Stimulated activated CD8-positive, alpha-beta memory T cell treated with anti-CD3 and anti-CD28 coated beads, Interleukin-4, amount 100 ng/mL, for 1 hour (primary cell): ENCODE measurements at regions not wholly inside any gene's neighbourhood (a gene's known extent, or its start where the extent isn't known, plus 50 kb on each side); places are given as distances from the start of the nearest gene placed in this dataset.
"Not testable (repeated sequence)": the region's sequence is repeated elsewhere in the genome, so short reads cannot be mapped to it uniquely, and the experiment has no call there.

Source experiments
- DNase-seq, 2 donors: peaks; one replicate each; pipeline ENCODE4 v3.0.0-alpha.2; 2020; ENCODE audit warnings: low read depth in 2 of 2, low spot score in 1 of 2

DNA sequence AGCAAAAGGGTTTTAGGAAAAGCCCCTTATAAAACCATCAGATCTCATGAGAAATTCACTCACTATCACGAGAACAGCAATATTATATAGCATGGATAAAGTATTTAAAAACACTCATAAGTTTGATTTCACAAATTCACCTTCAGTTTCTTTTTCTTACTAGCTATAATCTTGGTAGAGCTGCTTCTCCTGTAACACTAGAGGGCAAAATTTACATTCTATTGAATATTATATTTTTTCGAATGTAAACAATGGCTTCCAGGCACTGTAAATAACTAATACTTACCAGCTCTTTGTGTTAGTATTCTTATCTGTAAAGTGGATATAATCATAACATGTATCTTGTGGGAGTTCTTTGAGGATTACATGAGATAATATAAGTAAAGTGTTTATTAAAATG lies 259.6 kb downstream of the CCER1 start:
- DNase-seq: no peak

DNA sequence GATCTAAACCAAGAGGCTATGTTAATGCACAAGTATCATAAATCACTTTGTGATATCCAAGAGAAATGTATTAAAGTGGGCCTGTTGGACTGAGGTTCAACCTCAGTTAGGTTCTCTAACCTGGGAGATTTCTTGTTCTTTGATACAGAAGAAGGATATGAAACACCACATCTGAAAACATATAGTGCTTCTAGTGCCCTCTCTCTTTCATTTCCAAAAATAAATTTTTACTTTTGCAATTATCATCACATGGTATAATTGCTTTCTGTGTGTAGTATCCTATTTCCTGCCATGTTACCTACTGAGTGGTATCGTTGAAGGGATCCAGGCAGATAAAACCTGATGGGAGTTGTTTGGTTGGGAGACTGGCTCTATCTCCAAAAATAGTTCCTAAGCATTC lies 264.9 kb downstream of the CCER1 start:
- DNase-seq: no peak

DNA sequence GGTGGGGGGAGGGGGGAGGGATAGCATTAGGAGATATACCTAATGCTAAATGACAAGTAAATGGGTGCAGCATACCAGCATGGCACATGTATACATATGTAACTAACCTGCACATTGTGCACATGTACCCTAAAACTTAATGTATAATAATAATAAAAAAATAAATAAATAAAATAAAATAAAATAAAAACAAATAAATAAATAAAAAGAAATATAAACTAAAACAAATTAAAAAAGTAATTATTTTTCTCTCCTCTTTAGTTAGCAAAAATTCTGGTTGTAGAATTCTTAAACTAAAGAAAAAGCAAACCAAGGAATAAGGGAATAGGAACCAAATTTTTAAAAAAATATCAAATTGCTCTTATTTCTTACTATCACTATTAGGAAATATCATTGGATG lies 267.3 kb downstream of the CCER1 start:
- not testable (repeated sequence) for DNase-seq

DNA sequence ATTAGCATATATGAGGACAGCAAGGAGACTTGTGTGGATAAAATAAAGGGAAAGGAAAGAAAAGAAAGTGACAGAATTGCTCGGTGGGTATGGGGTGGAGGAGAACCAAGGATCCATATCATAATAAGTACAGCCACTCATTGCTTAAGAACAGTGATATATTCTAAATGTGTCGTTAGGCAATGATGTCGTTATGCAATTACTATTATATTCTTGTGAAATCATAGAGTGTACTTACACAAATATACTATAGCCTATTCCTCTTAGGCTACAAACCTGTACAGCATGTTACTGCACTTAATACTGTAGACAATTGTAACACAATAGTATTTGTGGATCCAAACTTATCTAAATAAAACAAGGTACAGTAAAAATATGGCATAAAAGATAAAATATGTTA lies 271.1 kb downstream of the CCER1 start:
- no peak for DNase-seq

DNA sequence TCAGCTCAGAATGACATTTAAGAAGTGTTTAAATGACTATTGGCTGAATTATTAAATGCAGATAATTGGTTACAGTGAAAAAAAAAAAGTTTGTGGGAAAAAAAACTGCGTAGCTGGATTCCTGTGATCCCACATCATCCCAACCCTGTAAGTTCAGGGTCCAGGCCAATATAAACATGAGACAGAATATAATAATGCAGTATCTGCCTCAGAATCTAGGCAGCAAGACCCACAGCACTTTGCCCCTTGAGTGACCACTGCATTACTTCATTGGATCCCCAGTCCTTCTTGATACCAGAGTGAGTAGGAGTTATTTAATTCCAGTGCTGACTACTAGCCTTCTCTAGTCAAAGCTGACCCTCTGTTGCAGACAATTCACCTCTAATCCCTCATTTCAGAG lies 272.6 kb downstream of the CCER1 start:
- no peak for DNase-seq

DNA sequence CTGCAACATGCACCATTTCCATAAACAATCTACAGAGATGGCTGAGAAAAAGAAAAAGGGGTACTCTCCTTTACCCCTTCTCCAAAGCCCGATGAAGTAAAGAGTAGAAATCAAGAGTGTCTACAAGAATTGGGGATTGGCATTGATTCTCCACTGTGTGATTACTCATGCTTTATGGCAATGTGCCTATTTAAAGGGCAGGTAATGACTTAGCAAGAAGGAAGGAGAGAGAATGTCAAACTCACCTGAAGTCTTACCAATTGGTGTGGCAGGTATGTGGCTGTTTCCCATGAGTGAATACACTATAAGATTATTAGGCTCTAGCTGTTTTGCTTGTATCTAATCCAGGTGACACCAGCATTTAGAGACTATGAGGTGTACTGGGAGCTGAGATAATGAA lies 275.3 kb downstream of the CCER1 start:
- DNase-seq: no peak

DNA sequence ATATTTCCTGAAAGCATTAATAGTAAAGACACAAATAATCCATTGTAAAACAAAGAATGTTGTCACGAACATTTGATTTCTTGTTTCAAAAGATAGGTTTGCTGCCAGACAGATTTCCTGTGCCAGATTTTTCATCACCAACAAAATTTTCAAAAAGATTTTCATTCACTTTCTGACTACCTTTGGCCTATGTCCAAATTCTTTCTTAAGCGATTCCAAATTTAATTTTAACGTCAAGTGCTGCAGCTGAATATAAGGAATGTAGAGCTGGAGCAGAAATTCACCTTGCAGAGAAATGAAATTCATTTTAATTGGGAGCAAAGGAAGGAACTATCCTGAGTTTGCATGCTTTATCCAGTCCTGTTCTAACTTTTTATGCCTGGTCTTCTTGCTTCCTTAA lies 277.4 kb downstream of the CCER1 start:
- DNase-seq: no peak

DNA sequence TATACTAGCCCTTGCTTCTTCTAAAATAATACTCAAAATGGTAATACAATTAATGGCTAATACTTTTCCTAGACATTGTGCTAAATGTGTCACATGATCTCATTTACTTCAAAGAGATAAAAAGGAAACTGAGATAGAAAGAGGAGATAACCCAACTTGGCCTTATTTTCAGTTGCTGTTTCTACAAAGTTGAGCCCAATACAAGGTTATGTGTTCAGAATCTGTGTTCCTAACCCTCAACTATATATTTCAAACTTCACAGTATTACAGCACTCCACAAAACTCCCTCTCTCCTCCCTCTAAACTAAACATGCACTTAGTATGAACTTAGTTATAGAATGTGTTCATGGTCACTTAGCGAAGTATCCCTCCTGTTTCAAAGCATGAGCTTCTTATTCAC lies 277.9 kb downstream of the CCER1 start:
- DNase-seq: no peak

DNA sequence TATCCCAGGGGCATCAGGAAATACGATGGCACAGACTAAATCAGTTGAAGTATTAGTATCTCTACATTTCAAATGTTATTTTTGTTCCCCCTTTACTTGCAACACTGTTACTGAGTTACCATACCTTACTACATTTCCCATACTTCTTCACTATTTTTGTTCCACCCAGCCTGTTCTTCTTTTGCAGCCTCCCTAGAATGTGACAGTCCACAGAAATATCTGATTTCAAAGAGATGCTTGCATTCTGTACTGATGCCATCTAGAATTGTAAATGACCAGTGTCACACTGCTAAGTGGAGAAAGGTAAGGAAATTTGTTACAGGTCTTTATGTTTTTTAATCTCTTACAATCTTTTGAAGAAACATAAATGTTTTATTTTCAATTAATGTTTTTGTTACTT lies 279.9 kb downstream of the CCER1 start:
- no peak for DNase-seq

DNA sequence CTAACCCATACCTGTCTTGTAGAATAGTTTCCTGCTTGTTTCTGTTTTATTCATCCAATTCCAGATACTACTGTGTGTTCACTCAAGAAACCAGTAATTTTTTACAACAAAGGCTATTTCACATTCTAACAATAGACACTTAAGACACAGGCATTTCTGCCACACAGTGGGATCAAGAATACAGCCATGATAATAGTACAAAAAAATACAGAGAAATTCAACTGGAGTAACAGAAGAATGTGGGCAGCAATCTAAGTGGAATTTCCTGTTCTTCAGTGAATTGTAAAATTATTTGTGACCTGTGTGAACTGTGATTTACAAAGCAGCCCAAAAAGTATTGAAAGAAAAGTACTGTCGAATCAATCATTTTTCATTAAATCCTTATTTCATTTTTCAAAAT lies 282.9 kb downstream of the CCER1 start:
- DNase-seq: no peak

DNA sequence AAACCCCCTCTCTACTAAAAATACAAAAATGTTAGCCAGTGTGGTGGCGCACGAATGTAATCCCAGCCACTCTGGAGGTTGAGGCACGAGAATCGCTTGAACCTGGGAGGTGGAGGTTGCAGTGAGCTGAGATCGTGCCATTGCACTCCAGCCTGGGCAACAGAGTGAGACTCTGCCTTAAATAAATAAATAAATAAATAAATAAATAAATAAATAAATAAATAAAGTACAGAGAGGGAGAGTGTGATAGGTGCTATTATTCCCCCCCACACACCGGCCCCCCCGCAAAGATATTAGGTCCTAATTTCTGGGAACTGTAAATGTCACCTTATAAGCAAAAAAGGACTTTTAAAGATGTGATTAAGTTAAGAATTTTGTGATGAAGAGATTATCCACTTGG lies 291.0 kb downstream of the CCER1 start:
- DNase-seq: not testable (repeated sequence)

DNA sequence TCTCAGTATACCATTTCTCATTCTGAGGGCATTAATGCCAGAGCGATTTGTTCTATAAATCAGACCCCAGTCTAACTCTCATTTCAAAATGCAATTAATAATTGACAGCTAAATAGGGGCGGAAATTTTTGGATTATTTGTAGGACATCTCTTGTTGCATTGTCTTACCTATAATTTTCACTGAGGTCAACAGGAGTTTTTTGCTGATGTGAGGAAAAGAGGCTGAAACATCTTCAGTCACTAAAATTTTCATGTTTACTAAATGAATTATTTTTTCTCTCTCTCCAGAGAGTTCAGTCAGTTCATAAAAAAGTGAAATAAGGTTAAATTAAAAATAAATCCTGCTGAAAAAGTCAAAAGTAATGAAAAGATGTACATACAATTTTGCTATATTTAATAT lies 295.9 kb downstream of the CCER1 start:
- no peak for DNase-seq

DNA sequence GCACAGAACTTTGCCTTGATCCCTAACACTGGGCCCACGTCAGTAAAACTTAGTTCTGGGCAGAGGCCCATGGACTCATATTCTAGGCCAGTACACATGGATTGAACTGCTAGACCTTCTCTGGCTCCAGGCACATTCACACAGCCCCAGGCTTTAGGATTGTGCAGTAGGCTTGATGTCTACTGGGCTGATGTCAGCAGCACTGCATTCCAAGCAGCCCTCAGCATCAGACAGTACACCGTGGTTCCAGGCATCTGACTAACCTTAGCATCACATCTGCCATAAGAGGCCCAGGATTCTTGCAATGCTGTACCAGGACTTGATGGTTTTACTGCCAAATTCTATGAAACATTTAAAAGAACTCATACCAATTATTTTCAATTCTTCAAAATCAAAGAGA lies 301.9 kb downstream of the CCER1 start:
- DNase-seq: no peak

DNA sequence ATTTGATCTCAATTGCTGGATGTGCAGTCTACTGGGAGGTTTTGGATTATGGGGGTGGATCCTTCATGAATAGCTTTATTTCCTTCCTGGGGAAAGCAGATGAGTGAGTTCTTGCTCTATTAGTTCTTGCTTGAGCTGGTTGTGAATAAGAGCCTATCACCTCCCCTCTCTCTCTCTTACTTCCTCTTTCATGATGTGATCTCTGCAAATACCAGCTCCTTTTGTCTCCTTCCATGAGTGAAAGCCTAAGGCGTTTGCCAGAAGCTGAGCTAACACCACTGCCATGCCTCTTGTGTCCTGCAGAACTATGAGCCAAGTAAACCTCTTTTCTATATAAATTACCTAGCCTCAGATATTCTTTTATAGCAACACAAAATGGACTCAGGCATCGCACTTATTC lies 302.7 kb downstream of the CCER1 start:
- DNase-seq: no peak

DNA sequence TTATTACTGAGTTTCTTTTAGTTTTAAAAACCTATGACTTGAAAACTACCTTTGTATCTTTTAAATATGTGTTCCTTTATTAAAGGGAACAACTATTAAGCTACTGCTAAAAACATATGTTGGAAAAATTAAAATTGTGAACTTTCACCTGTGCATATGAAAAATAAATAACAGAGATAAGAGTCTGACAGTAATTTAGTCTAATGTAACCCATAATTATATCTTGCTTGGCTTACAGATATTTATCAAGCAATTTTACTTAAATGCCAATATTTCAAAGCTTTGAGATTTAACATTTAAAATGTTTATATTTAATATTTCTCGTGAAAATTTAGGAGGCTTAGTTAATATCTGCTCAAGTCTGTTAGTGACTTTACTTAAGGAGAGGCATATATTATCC lies 309.8 kb downstream of the CCER1 start:
- DNase-seq: no peak

DNA sequence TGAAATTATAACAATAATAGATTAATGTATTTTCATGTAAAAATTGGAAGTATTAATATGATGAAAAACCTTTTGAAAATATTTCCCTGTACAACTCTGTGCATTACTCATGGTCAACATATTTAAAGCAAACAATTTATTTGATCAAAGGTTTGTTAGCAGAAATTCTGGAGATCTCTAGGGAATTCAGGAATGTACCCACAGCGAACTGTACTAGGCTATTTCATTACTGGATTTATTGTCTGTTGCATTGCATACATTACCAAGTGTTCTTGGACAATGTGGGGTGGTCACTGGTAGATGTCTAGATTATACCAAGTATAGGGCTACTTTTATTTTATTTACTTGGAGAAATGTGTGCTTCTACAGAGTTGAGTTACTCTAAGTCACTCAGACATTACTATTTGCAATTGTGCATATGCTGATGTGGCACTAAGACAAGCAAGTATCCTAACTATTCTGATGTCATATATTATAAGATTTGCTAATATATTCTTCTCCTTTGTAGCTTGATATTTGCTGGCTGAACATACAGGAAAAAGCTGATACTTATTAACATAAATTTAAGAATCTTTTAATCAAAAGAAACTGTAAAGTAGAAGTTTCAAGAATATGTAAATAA lies 323.3 kb downstream of the CCER1 start:
- no peak for DNase-seq

DNA sequence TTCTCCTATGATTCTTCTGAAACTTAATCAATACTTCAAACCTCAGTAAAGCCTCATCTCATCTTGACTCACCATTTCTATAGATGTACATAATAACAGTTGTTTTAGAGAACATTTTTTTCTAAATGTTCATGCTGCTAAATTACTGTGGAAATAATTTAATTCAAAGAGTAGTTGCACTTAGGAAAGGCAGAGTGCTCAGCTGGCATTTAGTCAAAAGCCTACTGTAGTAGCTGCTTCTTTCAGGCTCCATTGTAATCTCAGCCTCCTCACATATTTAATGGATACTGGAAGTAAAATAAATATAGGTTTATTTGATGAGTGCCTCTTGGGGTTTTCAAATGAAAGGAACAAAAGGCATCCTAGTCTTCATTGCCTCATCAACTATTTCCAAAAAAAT lies 325.0 kb downstream of the CCER1 start:
- DNase-seq: no peak

DNA sequence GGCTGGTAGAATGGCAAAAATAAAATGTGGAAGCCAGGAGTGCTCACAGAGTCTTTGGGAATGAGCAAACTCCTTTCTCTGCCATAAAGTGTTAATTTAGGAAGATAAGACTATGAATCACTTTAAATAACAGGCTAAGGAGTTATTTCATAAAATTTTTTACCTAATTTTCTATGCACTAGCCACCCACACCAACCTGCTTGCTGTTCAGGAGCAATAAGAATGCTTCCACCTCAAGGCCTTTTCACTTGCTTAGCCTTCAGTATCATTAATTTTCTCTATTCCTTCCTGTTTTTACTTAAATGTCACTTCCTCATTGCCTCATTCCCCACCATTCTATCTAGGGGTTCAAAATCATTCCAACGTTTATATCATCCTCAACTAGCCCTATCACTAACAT lies 326.8 kb downstream of the CCER1 start:
- no peak for DNase-seq

DNA sequence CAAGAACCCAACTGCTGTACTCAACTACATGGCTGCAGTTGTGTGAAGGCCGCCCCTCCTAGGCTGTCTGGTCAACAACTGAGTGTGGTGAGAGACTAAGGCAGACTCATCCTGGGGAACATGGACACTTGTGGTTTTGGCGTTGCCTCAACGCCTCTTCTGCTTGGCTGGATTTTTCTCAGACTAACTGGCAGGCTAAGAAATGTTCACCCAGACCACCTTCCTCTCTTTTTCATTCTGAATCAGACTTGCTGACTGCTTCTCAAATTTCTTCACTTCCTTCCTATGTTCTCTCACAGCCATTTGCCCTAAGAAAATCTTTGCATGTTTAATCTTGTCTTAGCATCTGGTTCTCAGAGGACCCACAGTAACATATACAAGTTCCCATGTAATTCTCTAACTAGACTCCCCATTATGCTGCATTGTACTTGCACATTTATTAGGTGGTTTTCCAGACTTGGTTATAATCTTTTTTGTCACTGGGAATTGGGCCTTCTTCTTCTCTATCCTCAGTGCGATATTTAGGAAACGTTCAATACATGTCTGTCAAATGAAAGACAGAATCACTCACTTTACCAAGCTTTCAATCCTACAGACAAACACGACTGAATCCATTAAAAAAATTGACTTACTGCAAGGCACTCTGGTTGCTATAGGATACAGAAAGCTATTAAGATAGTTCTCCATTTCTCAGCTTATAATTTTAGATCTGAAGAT lies 327.6 kb downstream of the CCER1 start:
- DNase-seq: no peak

DNA sequence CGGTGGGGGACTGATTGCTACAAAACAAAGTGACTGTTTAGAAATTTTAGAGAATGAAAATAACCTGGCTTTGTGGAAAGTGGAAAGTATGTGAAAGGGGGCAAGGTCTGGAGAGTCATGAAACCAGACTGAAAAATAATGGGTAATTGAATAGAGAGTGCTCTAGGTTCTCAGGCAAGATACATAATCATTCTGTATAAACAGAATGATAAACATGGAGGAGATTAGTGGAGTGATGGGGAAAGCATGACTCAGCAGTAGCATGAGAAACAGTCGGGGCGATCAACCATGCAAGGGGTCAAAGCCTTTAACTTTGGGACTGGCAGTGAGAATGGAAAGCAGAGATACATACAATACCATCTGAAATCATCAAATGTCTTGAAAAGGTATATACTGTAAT lies 332.5 kb downstream of the CCER1 start:
- no peak for DNase-seq

DNA sequence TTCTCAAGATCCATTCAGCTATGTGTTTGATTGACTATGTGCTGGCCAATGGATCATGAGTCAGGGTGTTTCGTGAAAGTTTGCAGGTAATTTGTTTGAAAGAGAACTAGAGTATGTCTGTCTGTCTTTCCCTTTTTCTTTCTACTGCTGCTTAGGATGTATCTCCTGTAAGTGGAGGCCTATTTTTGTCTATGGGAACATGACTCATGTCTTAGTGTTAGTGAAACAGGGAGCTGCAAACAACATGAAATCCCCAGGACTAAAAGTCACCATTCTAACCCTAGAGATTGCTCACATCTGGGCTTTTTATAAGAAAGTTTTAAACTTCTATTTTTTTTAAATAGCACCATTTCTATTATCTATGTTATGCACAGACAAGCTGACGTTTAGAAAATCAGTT lies 333.0 kb downstream of the CCER1 start:
- DNase-seq: no peak

DNA sequence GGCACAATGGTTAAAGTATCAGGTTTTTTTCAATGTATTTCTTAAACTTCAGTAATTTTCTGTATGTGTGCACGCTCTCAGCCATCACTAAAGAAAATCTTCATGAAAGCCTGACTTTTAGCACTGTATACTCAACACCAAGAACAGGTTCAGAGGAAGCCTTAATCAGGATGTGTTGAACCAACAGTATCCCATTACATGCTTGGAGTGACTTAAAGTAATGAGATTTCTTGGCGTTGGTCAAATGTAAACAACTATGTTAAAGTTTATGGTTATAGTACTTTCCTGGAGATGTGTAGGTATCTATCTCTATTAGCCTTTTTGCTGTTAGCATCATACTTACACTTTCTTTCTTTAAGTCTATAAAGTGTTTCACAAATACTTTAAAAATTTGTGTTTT lies 335.0 kb downstream of the CCER1 start:
- no peak for DNase-seq

DNA sequence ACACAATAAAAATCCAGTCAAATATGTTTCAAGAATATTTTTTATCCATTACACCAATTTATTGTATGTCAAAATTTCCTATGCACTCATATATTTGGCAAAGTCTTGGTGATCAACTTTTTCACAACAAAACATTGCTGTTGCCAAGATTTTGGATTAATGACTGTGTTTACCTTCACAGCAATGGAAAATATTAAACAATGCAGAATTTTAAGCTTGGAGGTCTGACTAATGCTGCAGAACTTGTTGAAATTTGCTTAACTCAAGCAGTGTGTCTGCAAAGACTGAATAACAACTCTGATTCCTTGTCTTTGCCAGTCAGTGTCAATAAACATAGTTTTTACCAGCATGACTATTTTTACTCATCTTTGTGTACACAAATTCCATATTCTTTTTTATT lies 336.4 kb downstream of the CCER1 start:
- no peak for DNase-seq
